Activated CD8-positive, alpha-beta memory T cell treated with anti-CD3 and anti-CD28 coated beads for 48 hours (primary cell): ENCODE measurements at regions not wholly inside any gene's neighbourhood (a gene's known extent, or its start where the extent isn't known, plus 50 kb on each side); places are given as distances from the start of the nearest gene placed in this dataset.
"Not testable (repeated sequence)": the region's sequence is repeated elsewhere in the genome, so short reads cannot be mapped to it uniquely, and the experiment has no call there.

Experiments
- DNase-seq, 3 experiments: peaks; one replicate each; pipeline ENCODE4 v3.0.0-alpha.2; 2020; ENCODE audit warnings: low read depth in 2 of 3, low spot score in 2 of 3

GRCh38 chr4:130712038-130712437, 1616.1 kb downstream of the C4orf33 start:
- DNase-seq, result no peak

- DNase-seq, result no peak
Measured at GRCh38 chr4:130714006-130714405, 1618.1 kb downstream of the C4orf33 start.

- no peak for DNase-seq
Measured at GRCh38 chr4:130722361-130722760, 1626.4 kb downstream of the C4orf33 start.

- no peak for DNase-seq
Measured at GRCh38 chr4:130736436-130737185, 1640.7 kb downstream of the C4orf33 start.

GRCh38 chr4:130738233-130738632, 1642.3 kb downstream of the C4orf33 start:
- no peak for DNase-seq

GRCh38 chr4:130747842-130748241, 1651.9 kb downstream of the C4orf33 start:
- DNase-seq, result no peak

GRCh38 chr4:130753926-130754325, 1658.0 kb downstream of the C4orf33 start:
- DNase-seq, result no peak

- no peak for DNase-seq
Measured at GRCh38 chr4:130760246-130760645, 1664.3 kb downstream of the C4orf33 start.

GRCh38 chr4:130767384-130767783, 1671.4 kb downstream of the C4orf33 start:
- not testable (repeated sequence) for DNase-seq

- DNase-seq, result not testable (repeated sequence)
Measured at GRCh38 chr4:130772966-130773365, 1677.0 kb downstream of the C4orf33 start.

- no peak for DNase-seq
Measured at GRCh38 chr4:130808492-130808891, 1712.5 kb downstream of the C4orf33 start.

- no peak for DNase-seq
Measured at GRCh38 chr4:130812117-130812765, 1716.3 kb downstream of the C4orf33 start.

GRCh38 chr4:130814896-130815295, 1718.9 kb downstream of the C4orf33 start:
- DNase-seq, result no peak

GRCh38 chr4:130820448-130820847, 1724.5 kb downstream of the C4orf33 start:
- DNase-seq, result no peak

- DNase-seq, result no peak
Measured at GRCh38 chr4:130825284-130825683, 1729.3 kb downstream of the C4orf33 start.

- DNase-seq, result no peak
Measured at GRCh38 chr4:130850019-130850524, 1754.1 kb downstream of the C4orf33 start.

GRCh38 chr4:130851107-130851506, 1755.2 kb downstream of the C4orf33 start:
- DNase-seq, result no peak

GRCh38 chr4:130851932-130852331, 1756.0 kb downstream of the C4orf33 start:
- no peak for DNase-seq

- no peak for DNase-seq
Measured at GRCh38 chr4:130855533-130855932, 1759.6 kb downstream of the C4orf33 start.

- DNase-seq, result no peak
Measured at GRCh38 chr4:130859991-130860390, 1764.0 kb downstream of the C4orf33 start.

GRCh38 chr4:130896920-130897319, 1801.0 kb downstream of the C4orf33 start:
- DNase-seq, result no peak

GRCh38 chr4:130901321-130901720, 1805.4 kb downstream of the C4orf33 start:
- no peak for DNase-seq
